HCT116 (cell line): ENCODE measurements at regions not wholly inside any gene's neighbourhood (a gene's known extent, or its start where the extent isn't known, plus 50 kb on each side); places are given as distances from the start of the nearest gene placed in this dataset.

Experiments used
- ATAC-seq: fragments of 200-7000 bp; cut with Tn5 transposase; 2 replicates; pipeline ENCODE4 v1.9.1; 2020; ENCODE audit warnings: mild to moderate bottlenecking, moderate library complexity
- BruUV-seq: library from RNA; stranded (reverse); fragments of 400-500 nt; replicated peaks from 2 replicates; lab custom pipeline; 2021; lab: Mats Ljungman, UMichigan
- CTCF ChIA-PET: fragments of 300-600 bp; sonication (Branson Sonifier 250); formaldehyde crosslinking; loops from one replicate; lab custom pipeline; 2021; ENCODE audit warnings: antibody characterized with exemption; lab: Charles Lee
- POLR2A ChIA-PET: fragments of 300-600, 350-600 bp; sonication (Branson Sonifier 250); formaldehyde crosslinking; loops from one replicate; lab custom pipeline; 2021; ENCODE audit warnings: antibody characterized with exemption; lab: Charles Lee
- RAD21 ChIA-PET, 2 experiments: fragments of 300-600 bp; sonication (Branson Sonifier 250); formaldehyde crosslinking; loops; one replicate each; lab custom pipeline; 2023; ENCODE audit warnings: low total read pairs in 2 of 2; ENCODE audit not compliant: uncharacterized antibody in 2 of 2, unreplicated experiment in 2 of 2, low non-redundant PET in 1 of 2; lab: Charles Lee
- DNase-seq: peaks from one replicate; pipeline ENCODE4 v3.0.0-alpha.2; 2010; ENCODE audit warnings: low read depth, low spot score
- H2AFZ ChIP-seq: fragments of 200-600 bp; shearing (Covaris generic), sonication (generic); 2 replicates; pipeline ENCODE4 v1.6.1; 2017; ENCODE audit warnings: low read depth, mixed run types, mixed read lengths, antibody characterized with exemption, low read length; ENCODE audit not compliant: poor library complexity, severe bottlenecking
- H3K27ac ChIP-seq: 2 replicates; pipeline ENCODE4 v1.5.1; 2012; ENCODE audit warnings: low read depth, low read length
- H3K27me3 ChIP-seq: fragments of 200-600 bp; sonication (generic); 2 replicates; pipeline ENCODE4 v1.6.1; 2016; ENCODE audit warnings: mixed run types, low read length, mixed read lengths; ENCODE audit not compliant: insufficient read depth
- H3K36me3 ChIP-seq, 2 experiments: fragments of 200-500 bp in 1 of 2; fragments of 200-600 bp in 1 of 2; sonication (Bioruptor generic) in 1 of 2; sonication (generic) in 1 of 2; 2 replicates each; pipeline versions ENCODE4 v1.5.1 to v1.6.1; 2014 to 2016; ENCODE audit warnings: low read length in 2 of 2, inconsistent platforms in 1 of 2, mixed read lengths in 1 of 2, mixed run types in 1 of 2; ENCODE audit not compliant: insufficient read depth in 2 of 2, control insufficient read depth in 1 of 2
- H3K4me1 ChIP-seq, 2 experiments: fragments of 200-600 bp in 1 of 2; sonication (generic) in 1 of 2; 2 replicates each; pipeline versions ENCODE4 v1.5.1 to v1.6.1; 2012 to 2017; ENCODE audit warnings: low read length in 2 of 2, inconsistent platforms in 1 of 2, mild to moderate bottlenecking in 1 of 2, mixed read lengths in 1 of 2, mixed run types in 1 of 2, moderate library complexity in 1 of 2; ENCODE audit not compliant: insufficient read depth in 2 of 2, control insufficient read depth in 1 of 2
- H3K4me2 ChIP-seq: fragments of 200-600 bp; sonication (generic); 2 replicates; pipeline ENCODE4 v1.6.1; 2017; ENCODE audit warnings: mixed run types, low read length, mixed read lengths
- H3K4me3 ChIP-seq, 2 experiments: fragments of 200-600 bp in 1 of 2; sonication (generic) in 1 of 2; replicated peaks in 1 of 2; 2 replicates each; pipeline ENCODE4 v1.5.1; 2011 to 2016; ENCODE audit warnings: low read length in 2 of 2, control low read depth in 1 of 2, low read depth in 1 of 2, mild to moderate bottlenecking in 1 of 2, mixed read lengths in 1 of 2, mixed run types in 1 of 2
- H3K79me2 ChIP-seq: fragments of 200-600 bp; sonication (generic); 2 replicates; pipeline ENCODE4 v1.6.1; 2017; ENCODE audit warnings: mild to moderate bottlenecking, mixed run types, low read length, moderate library complexity, mixed read lengths; ENCODE audit not compliant: insufficient read depth
- H3K9ac ChIP-seq: fragments of 200-600 bp; sonication (generic); 2 replicates; pipeline ENCODE4 v1.6.1; 2016; ENCODE audit warnings: low read length, mixed read lengths
- H3K9me2 ChIP-seq: fragments of 200-600 bp; sonication (generic), shearing (Covaris generic); 2 replicates; pipeline ENCODE4 v1.6.1; 2017; ENCODE audit warnings: mixed run types, mild to moderate bottlenecking, moderate library complexity; ENCODE audit not compliant: insufficient read depth
- H3K9me3 ChIP-seq, 2 experiments: fragments of 200-500 bp in 1 of 2; fragments of 200-600 bp in 1 of 2; sonication (Bioruptor generic) in 1 of 2; sonication (generic) in 1 of 2; 2 replicates each; pipeline ENCODE4 v1.6.1; 2014 to 2017; ENCODE audit warnings: low read length in 2 of 2, mixed read lengths in 2 of 2, inconsistent platforms in 1 of 2, low read depth in 1 of 2, mild to moderate bottlenecking in 1 of 2, mixed run types in 1 of 2, moderate library complexity in 1 of 2; ENCODE audit not compliant: control insufficient read depth in 1 of 2, insufficient read depth in 1 of 2
- H4K20me1 ChIP-seq: fragments of 200-600 bp; sonication (generic), shearing (Covaris generic); 2 replicates; pipeline ENCODE4 v1.6.1; 2017; ENCODE audit warnings: mixed run types, mild to moderate bottlenecking, moderate library complexity; ENCODE audit not compliant: insufficient read depth
- EZH2 ChIP-seq: fragments of 200-600 bp; sonication (generic); IDR thresholded peaks from 2 replicates; pipeline ENCODE4 v1.6.1; 2017; ENCODE audit warnings: antibody characterized with exemption, mixed run types
- EZH2phosphoT487 ChIP-seq: fragments of 200-600 bp; IDR thresholded peaks from 2 replicates; pipeline ENCODE4 v1.6.1; 2018; ENCODE audit warnings: antibody characterized with exemption, borderline replicate concordance
- JUND ChIP-seq: IDR thresholded peaks from 2 replicates; pipeline ENCODE4 v1.6.1; 2012
- POLR2AphosphoS5 ChIP-seq: IDR thresholded peaks from 2 replicates; pipeline ENCODE4 v1.6.1; 2011; ENCODE audit warnings: mild to moderate bottlenecking, low read depth, low read length, moderate library complexity
- RAD21 ChIP-seq: IDR thresholded peaks from 2 replicates; pipeline ENCODE4 v1.6.1; 2012; ENCODE audit warnings: low read depth, mild to moderate bottlenecking
- TCF7L2 ChIP-seq: IDR thresholded peaks from 2 replicates; pipeline ENCODE4 v1.7.0; 2011; ENCODE audit warnings: borderline replicate concordance, inconsistent platforms; ENCODE audit not compliant: insufficient read depth, insufficient read length; ENCODE audit errors: extremely low read depth
- YY1 ChIP-seq: IDR thresholded peaks from 2 replicates; pipeline ENCODE4 v1.6.1; 2011; ENCODE audit warnings: low read length, low read depth, moderate library complexity, mild to moderate bottlenecking; ENCODE audit not compliant: insufficient replicate concordance; ENCODE audit errors: extremely low read depth
- ZNF274 ChIP-seq: fragments of 200-500 bp; sonication (Bioruptor generic); IDR thresholded peaks from 2 replicates; pipeline ENCODE4 v1.6.1; 2014; ENCODE audit warnings: mild to moderate bottlenecking, low read depth, low read length, inconsistent platforms
- intact Hi-C: fragments of 100-400 bp; cut with micrococcal nuclease; formaldehyde crosslinking; loops from 2 replicates; pipeline ENCODE4 v1.10.0; 2022
- TF ChIP-seq, protein P1 (sequence below), 3 experiments: fragments of 200-600 bp in 1 of 3; sonication (generic) in 1 of 3; IDR thresholded peaks in 2 of 3; conservative IDR thresholded peaks in 1 of 3; 2 replicates each; pipeline ENCODE4 v1.5.1; 2012 to 2017; ENCODE audit warnings: low read depth in 2 of 3, low read length in 2 of 3, antibody characterized with exemption in 1 of 3, borderline replicate concordance in 1 of 3, control low read depth in 1 of 3, mild to moderate bottlenecking in 1 of 3, mixed read lengths in 1 of 3, mixed run types in 1 of 3, moderate library complexity in 1 of 3; ENCODE audit not compliant: insufficient read depth in 1 of 3
- TF ChIP-seq, protein P2 (sequence below): IDR thresholded peaks from 2 replicates; pipeline ENCODE4 v1.6.1; 2012

DNA sequence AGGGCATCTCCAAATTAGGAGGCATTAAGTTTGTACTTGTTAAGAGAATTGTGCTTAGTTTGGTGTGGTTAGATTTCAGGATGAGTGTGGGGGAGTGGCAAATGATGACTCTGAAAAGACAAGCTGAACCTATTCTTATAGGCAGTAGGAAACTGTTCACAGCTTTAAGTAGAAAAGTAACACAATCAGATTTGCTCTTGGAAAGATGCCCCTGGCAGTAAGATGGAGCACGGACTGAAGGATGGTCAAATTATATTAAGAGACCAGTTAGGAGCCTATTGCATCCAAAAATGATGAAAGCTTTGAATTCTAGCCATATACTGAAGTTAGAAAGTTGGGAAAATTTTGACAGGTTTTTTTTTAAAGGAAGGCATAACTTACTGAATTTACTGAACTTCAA, 254.2 kb upstream of the MEF2C start:
- ATAC-seq (no peak), DNase-seq (no peak)
- Histone ChIP-seq H2AFZ (no peak overlapping the region), H3K9ac (no peak overlapping the region), H3K36me3 (no peaks in the 10 kb centered on the region), H3K9me2 (no peaks in the 10 kb centered on the region; the same call in 1 of the 2 replicates), H3K27me3 (no peaks in the 10 kb centered on the region), H3K4me2 (no peak overlapping the region), H3K79me2 (no peaks in the 10 kb centered on the region), H3K27ac (no peak overlapping the region), H3K4me3 (no peak overlapping the region), H3K4me1 (no peaks in the 10 kb centered on the region), H4K20me1 (no peaks in the 10 kb centered on the region), H3K9me3 (no peaks in the 10 kb centered on the region)
- POLR2A ChIA-PET = no interaction called here
- TF ChIP-seq RAD21 (no peak), POLR2AphosphoS5 (no peak), EZH2 (no peak), JUND (no peak), ZNF274 (no peak), YY1 (no peak), TCF7L2 (no peak), EZH2phosphoT487 (no peak)
- TF ChIP-seq, protein P1, sequence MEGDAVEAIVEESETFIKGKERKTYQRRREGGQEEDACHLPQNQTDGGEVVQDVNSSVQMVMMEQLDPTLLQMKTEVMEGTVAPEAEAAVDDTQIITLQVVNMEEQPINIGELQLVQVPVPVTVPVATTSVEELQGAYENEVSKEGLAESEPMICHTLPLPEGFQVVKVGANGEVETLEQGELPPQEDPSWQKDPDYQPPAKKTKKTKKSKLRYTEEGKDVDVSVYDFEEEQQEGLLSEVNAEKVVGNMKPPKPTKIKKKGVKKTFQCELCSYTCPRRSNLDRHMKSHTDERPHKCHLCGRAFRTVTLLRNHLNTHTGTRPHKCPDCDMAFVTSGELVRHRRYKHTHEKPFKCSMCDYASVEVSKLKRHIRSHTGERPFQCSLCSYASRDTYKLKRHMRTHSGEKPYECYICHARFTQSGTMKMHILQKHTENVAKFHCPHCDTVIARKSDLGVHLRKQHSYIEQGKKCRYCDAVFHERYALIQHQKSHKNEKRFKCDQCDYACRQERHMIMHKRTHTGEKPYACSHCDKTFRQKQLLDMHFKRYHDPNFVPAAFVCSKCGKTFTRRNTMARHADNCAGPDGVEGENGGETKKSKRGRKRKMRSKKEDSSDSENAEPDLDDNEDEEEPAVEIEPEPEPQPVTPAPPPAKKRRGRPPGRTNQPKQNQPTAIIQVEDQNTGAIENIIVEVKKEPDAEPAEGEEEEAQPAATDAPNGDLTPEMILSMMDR (IDR thresholded peaks at IDR 0.05 in 2 of 3, conservative IDR thresholded peaks at IDR 0.05 in 1 of 3; ENCODE audit: borderline replicate concordance in 1 of 3, insufficient read depth in 1 of 3, low read depth in 2 of 3, low read length in 2 of 3) = no peak
- TF ChIP-seq, protein P2, sequence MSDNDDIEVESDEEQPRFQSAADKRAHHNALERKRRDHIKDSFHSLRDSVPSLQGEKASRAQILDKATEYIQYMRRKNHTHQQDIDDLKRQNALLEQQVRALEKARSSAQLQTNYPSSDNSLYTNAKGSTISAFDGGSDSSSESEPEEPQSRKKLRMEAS = no peak
- CTCF ChIA-PET = no interaction called here
- BruUV-seq = no TSS peak
- RAD21 ChIA-PET = no interaction called here
- intact Hi-C loops = no loop called here
